ENCODE measurements at regions not wholly inside any gene's neighbourhood (a gene's known extent, or its start where the extent isn't known, plus 50 kb on each side); places are given as distances from the start of the nearest gene placed in this dataset.

- no peak for TF ChIP-seq CTCF (IDR thresholded peaks at IDR 0.05)
- TF ChIP-seq POLR2A (IDR thresholded peaks at IDR 0.05), result no peak
Measured at GRCh38 chr2:104091894-104092293, 762.0 kb upstream of the POU3F3 start.

Measured in uterus (tissue), 2 donors.